ENCODE measurements at regions not wholly inside any gene's neighbourhood (a gene's known extent, or its start where the extent isn't known, plus 50 kb on each side); places are given as distances from the start of the nearest gene placed in this dataset.
"Not testable (repeated sequence)": the region's sequence is repeated elsewhere in the genome, so short reads cannot be mapped to it uniquely, and the experiment has no call there.

- no peak for DNase-seq
Observed at GRCh38 chr6:169915769-169916550, 164.5 kb downstream of the ERMARD start.

DNA sequence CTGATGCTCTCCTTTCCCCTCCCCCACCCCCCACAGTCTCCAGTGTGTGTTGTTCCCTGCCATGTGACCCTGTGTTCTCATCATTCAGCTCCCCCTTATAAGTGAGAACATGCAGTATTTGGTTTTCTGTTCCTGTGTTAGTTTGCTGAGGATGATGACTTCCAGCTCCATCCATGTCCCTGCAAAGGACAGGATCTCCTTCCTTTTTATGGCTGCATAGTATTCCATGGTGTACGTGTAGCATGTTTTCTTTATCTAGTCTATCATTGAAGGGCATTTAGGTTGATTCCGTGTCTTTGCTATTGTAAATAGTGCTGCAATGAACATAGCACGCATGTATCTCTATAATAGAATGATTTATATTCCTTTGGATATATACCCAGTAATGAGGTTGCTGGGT, 162.3 kb downstream of the ERMARD start:
- not testable (repeated sequence) for DNase-seq

DNA sequence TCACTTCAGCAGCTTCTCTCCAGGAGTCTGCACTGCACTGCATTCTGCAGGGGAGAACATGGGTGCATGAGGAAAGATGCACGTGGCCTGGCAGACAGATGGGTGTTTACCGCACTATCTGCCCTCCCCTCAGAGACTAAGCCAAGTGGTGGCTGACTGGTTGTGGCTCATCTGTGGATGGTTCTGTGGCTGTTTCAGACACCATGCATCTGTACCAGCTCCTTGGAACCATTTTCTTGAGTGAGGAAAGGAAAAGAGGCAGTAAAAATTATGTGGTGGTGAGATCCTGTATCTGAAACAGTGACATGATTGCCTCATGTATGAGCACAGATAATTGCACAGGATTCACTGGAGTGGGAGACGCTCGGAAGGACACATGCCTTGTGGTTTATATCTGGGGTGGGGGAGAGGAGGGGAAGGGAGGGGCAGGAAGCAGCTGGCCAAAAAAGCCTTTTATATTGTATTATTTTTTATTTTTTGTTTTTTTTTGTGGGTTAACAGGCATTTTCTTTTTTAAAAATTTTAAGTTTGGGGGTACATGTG, 161.7 kb downstream of the ERMARD start:
- DNase-seq: no peak

DNA sequence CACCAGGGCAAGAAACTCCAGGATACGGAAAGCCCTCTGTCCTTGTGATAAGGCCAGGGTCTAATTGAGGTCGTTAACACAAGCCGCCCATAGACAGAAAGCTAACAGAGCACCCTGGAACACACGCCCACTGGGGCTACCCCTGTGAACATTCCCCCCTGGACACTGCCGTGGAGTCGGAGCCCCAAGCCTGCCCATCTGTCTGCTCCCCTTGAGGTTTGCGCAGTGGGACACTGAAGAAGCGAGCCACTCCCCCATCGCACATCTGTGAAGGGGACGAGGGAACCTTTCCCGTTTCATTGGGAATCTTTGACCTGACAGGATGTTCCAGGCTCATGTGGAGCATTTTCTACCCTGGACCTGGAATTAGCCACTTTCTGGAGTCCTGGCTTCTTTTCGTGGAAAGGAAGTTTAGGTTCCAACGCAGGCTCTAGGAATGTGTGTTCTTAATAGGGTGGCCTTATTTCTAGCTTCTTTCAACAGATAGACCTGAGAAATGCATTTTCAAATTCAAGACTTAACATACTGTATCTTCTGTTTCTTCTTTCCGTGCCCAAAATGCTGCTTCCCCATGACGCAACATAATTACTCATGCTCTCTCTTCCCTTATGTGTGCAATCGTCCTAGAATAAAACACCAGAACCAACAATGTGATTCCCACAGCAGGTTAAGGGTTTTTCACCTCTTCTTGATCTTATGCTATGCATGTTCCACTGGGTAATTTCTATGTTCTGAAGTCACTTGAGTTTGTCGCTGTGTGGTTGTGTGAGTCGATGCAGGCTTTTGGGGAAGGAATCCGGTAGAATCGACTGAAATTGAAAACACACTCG, 161.1 kb downstream of the ERMARD start:
- no peak for DNase-seq

- no peak for DNase-seq
Observed at GRCh38 chr6:169911264-169912263, 160.1 kb downstream of the ERMARD start.

- no peak for DNase-seq
Observed at GRCh38 chr6:169909113-169909512, 157.7 kb downstream of the ERMARD start.

GRCh38 chr6:169908403-169908933, 157.0 kb downstream of the ERMARD start:
- DNase-seq: no peak

- no peak for DNase-seq
Observed at GRCh38 chr6:169907419-169908115, 156.1 kb downstream of the ERMARD start.

- no peak for DNase-seq
Observed at GRCh38 chr6:169906688-169907418, 155.4 kb downstream of the ERMARD start.

GRCh38 chr6:169906004-169906687, 154.7 kb downstream of the ERMARD start:
- DNase-seq: no peak

DNA sequence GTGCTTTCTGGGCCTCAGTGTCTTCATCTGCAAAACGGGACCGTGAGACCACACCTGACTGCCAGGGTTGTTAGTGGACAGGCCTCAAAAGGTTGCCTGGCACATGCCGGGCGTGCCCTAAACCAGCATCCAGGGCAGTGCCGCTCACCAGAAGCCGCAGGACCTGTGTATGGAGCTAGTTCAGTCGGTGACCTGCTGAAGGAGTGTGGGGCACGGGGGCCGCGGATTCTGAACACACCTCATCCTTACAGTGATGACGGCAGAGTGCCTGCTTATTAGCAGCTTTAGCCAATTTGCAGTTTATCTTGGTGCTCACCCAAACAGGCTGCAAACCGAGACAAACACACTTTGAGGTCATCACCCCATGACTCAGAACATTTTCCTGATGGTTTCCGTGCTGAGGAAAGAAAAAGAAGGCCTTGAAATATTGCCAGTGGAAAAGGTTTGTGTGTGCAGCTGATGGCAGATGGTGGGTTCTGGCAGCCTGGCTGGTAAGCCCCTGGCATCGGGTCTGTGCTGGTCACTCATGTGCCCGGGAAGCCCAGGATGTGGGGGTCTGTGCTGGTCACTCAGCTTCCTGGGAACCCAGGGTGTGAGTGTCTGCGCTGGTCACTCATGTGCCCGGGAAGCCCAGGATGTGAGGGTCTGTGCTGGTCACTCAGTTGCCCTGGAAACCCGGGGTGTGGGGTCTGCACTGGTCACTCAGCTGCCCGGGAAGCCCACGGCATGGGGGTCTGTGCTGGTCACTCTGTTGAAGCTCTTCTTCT, 153.8 kb downstream of the ERMARD start:
- no peak for DNase-seq

GRCh38 chr6:169904051-169904922, 152.9 kb downstream of the ERMARD start:
- DNase-seq: no peak

DNA sequence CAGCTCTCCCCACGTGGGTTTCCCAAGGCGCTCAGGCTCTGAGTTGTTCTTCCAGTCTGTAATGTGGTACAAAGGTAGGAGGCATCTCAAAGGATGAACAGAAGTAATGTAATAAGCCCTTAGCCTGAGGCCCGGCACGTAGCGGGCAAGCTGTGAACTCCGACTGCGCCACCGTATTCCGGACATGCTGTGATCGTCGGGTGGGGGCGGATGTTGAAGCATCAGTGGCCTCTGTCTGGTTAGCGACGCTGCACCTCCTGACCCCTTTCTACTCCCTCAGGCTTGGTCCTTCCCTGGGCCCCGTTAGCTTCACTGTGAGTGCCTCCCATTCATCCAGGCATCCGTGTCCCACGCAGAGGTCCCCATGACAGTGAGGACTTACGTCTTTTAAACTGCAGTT, 151.7 kb downstream of the ERMARD start:
- DNase-seq: no peak

GRCh38 chr6:169902604-169903003, 151.2 kb downstream of the ERMARD start:
- no peak for DNase-seq

- no peak for DNase-seq
Observed at GRCh38 chr6:169902070-169902469, 150.6 kb downstream of the ERMARD start.

GRCh38 chr6:169899481-169900145, 148.2 kb downstream of the ERMARD start:
- no peak for DNase-seq

DNA sequence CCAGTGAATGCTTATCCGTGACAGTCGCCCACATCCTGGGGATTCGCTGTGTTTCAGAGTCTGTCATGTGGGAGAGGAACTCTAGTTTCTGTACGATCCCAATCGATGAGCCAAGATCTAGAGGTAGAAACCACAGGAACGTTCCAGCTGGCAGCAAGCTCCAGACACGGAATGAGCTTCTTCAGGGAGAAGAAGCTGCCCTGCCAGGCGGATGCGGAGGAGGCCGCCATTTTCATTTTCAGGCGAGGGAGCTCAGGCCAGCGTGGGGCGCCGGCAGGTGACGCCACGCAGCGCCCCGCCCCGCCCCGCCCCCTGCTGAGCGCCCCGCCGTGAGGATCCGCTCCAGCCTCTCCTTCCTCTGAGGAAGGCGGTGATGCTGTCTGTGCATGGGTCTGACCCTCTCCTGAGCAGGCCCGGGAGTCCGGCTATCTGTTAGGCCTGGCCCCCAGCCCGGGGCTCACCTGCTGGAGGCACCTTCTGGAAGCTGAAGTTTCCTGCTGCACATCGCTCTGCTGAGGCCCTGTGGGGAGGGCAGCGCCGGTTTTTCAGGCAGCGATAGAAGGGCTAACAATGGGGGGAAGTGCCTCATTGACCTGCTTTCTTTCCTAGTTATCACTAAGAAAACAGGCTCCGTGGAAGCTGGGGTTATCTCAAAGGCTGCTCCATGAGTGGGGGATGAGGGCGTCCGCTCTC, 147.5 kb downstream of the ERMARD start:
- no peak for DNase-seq

All from activated T-cell treated with anti-CD3 and anti-CD28 coated beads for 4 hours (primary cell).